Cardiac muscle cell (in vitro differentiated cells and primary cell): ENCODE measurements at regions not wholly inside any gene's neighbourhood (a gene's known extent, or its start where the extent isn't known, plus 50 kb on each side); places are given as distances from the start of the nearest gene placed in this dataset.
A peak's percentile ranks its signal among the peaks of the same experiment; 100 is the strongest.

Experiments
- DNase-seq, 2 donors: peaks; one replicate each; pipeline versions ENCODE4 v3.0.0 to v3.0.0-alpha.2; 2010 to 2017; ENCODE audit warnings: low read depth in 1 of 2, low spot score in 1 of 2
- H3K27ac ChIP-seq: fragments of 200-600 bp; sonication (generic); 2 replicates; pipeline ENCODE4 v1.5.1; 2016
- H3K27me3 ChIP-seq: fragments of 200-600 bp; sonication (generic); 2 replicates; pipeline ENCODE4 v1.6.0; 2016; ENCODE audit warnings: control low read depth
- H3K36me3 ChIP-seq: fragments of 200-600 bp; sonication (generic); 2 replicates; pipeline ENCODE4 v1.5.1; 2016; ENCODE audit warnings: control low read depth
- H3K4me1 ChIP-seq: fragments of 200-600 bp; sonication (generic); 2 replicates; pipeline ENCODE4 v1.8.1; 2017; ENCODE audit warnings: low read depth, mild to moderate bottlenecking, mixed run types
- H3K4me3 ChIP-seq: fragments of 200-600 bp; sonication (generic); 2 replicates; pipeline ENCODE4 v1.5.1; 2016; ENCODE audit warnings: mild to moderate bottlenecking
- H3K9me3 ChIP-seq: fragments of 200-600 bp; sonication (generic); 2 replicates; pipeline ENCODE4 v1.5.1; 2017; ENCODE audit warnings: low read depth, mild to moderate bottlenecking, control low read depth
- CTCF ChIP-seq: IDR thresholded peaks from 2 replicates; pipeline ENCODE4 v1.5.1; 2012; ENCODE audit warnings: low read depth, mild to moderate bottlenecking, low read length

- Histone ChIP-seq H3K27me3 (no peaks in the 10 kb centered on the region), H3K9me3 (no peaks in the 10 kb centered on the region), H3K36me3 (no peaks in the 10 kb centered on the region), H3K27ac (no peak overlapping the region), H3K4me1 (peaks cover 5% of the 10 kb centered on the region), H3K4me3 (no peak overlapping the region)
- DNase-seq, result no peak
- no peak for TF ChIP-seq CTCF
Observed at GRCh38 chr2:22497789-22498188, 887.2 kb upstream of the KLHL29 start.

GRCh38 chr2:22499082-22499839, 885.7 kb upstream of the KLHL29 start:
- no peaks in the 10 kb centered on the region for H3K9me3 ChIP-seq
- DNase-seq, result peak in 1 of 2 donors; percentile 15
- H3K4me1 ChIP-seq, result peaks cover 5% of the 10 kb centered on the region
- H3K27me3 ChIP-seq, result no peaks in the 10 kb centered on the region
- H3K36me3 ChIP-seq, result no peaks in the 10 kb centered on the region
- H3K27ac ChIP-seq, result no peak overlapping the region
- no peak for TF ChIP-seq CTCF
- H3K4me3 ChIP-seq, result no peak overlapping the region

GRCh38 chr2:22500555-22500935, 884.4 kb upstream of the KLHL29 start:
- Histone ChIP-seq H3K27ac (no peak overlapping the region), H3K36me3 (no peaks in the 10 kb centered on the region), H3K27me3 (no peaks in the 10 kb centered on the region), H3K9me3 (no peaks in the 10 kb centered on the region), H3K4me3 (no peak overlapping the region), H3K4me1 (peaks cover 5% of the 10 kb centered on the region)
- no peak for TF ChIP-seq CTCF
- no peak for DNase-seq

GRCh38 chr2:22501851-22502250, 883.1 kb upstream of the KLHL29 start:
- Histone ChIP-seq H3K27ac (no peak overlapping the region), H3K4me1 (peaks cover 5% of the 10 kb centered on the region), H3K27me3 (no peaks in the 10 kb centered on the region), H3K4me3 (no peak overlapping the region), H3K36me3 (no peaks in the 10 kb centered on the region), H3K9me3 (no peaks in the 10 kb centered on the region)
- DNase-seq, result no peak
- TF ChIP-seq CTCF, result no peak

GRCh38 chr2:22513563-22513962, 871.4 kb upstream of the KLHL29 start:
- Histone ChIP-seq H3K4me3 (no peak overlapping the region), H3K27me3 (no peaks in the 10 kb centered on the region), H3K36me3 (no peaks in the 10 kb centered on the region), H3K9me3 (no peaks in the 10 kb centered on the region), H3K27ac (no peak overlapping the region), H3K4me1 (no peaks in the 10 kb centered on the region)
- no peak for DNase-seq
- no peak for TF ChIP-seq CTCF

GRCh38 chr2:22517141-22517540, 867.8 kb upstream of the KLHL29 start:
- H3K4me3 ChIP-seq, result no peak overlapping the region
- no peak for DNase-seq
- H3K36me3 ChIP-seq, result no peaks in the 10 kb centered on the region
- no peaks in the 10 kb centered on the region for H3K9me3 ChIP-seq
- H3K27ac ChIP-seq, result no peak overlapping the region
- no peak for TF ChIP-seq CTCF
- H3K4me1 ChIP-seq, result no peaks in the 10 kb centered on the region
- no peaks in the 10 kb centered on the region for H3K27me3 ChIP-seq
